ENCODE measurements at regions not wholly inside any gene's neighbourhood (a gene's known extent, or its start where the extent isn't known, plus 50 kb on each side); places are given as distances from the start of the nearest gene placed in this dataset.
"Not testable (repeated sequence)": the region's sequence is repeated elsewhere in the genome, so short reads cannot be mapped to it uniquely, and the experiment has no call there.

DNA sequence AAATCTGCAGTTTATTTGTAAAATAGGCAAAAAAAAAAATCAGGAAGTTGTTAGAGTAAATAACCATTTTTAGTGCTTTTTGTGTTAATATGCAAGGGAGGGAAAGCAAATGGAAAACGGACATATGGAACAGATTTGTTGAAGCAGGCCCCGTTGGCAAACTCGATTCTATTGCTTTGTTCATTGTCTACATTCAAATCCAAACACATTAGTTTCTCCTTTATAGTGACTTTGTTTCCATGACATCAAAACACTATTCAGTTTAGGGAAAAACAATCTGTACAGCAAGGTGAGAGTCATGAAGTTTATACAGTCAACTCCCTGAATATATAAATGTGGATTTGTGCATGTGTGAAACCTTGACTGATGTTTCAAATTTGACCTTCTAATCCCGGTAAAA lies 142.2 kb downstream of the FAM47A start:
- no peak for DNase-seq

GRCh38 chrX:33987458-33987857 lies 144.7 kb downstream of the FAM47A start:
- DNase-seq = no peak

- DNase-seq = no peak
Observed at GRCh38 chrX:33974676-33975075, 157.4 kb downstream of the FAM47A start.

GRCh38 chrX:33970028-33970967 lies 161.8 kb downstream of the FAM47A start:
- no peak for DNase-seq

DNA sequence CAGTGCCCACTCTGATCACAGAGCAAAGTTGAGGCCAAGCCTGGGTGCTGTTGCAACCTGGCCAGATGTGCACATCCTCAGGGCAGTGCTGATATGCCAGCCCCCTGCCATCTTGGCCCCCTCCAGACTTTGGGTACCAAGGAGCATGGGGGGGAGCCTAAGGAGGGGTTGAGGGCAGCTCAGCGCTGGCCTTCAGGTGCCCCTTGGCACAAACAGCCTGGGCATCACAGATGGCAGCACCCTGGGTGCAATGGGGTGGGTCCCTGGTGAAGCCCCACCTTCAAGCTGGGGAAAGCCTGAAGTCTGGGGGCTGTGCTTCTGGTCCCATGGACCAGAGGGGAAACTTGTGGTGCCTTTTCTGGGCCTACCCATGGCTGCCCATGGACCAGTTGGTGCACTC lies 163.0 kb downstream of the FAM47A start:
- no peak for DNase-seq

DNA sequence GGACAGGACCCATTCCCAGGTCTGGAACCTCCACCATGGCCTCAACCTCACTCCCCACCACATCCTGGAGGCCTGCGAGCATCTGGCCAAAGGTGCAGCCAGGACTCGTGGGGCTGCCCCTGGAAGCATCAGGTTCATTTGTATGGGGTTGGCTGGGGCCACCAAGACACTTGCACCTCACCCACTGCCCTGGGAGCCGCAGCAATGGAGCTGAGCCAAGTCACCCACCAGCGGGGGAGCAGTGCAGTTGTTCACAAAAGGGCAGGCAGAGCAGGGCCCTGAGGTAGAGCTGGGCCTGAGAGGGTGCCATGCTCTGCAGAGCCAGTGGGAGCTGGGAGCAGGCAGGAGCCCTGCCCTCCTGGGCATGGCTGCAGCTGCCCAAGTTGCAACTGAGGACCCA lies 163.5 kb downstream of the FAM47A start:
- no peak for DNase-seq

DNA sequence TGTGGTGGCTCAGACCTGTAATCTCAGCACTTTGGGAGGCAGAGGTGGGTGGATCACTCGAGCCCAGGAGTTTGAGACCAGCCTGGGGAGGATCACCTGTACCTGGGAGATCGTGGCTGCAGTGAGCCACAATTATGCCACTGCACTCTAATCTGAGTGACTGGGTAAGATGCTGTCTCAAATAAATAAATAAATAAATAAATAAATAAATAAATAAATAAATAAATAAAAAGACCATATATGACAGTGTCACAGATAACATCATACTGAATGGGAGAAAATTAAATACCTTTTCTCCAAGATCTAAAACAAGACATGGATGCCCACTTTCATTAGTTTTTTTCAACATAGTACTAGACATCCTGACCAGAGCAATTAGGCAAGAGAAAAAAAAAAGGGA lies 182.8 kb downstream of the FAM47A start:
- no peak for DNase-seq

DNA sequence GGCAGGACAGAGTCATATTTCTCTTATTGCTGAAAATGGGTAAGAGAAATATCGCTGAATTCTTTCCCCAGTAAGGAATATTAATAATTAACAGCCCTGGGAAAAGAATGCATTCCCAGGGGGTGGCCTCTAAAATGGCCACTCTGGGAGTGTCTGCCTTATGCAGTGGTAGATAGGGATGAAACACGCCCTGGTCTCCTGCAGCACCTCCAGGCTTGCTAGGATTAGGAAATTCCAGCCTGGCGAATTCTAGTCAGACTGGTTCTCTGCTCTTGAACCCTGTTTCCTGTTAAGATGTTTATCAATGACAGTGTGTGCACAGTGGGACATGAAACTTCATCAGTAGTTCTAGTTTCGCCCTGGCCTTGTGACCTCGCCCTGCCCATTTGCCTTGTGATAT lies 205.9 kb downstream of the FAM47A start:
- DNase-seq = not testable (repeated sequence)

DNA sequence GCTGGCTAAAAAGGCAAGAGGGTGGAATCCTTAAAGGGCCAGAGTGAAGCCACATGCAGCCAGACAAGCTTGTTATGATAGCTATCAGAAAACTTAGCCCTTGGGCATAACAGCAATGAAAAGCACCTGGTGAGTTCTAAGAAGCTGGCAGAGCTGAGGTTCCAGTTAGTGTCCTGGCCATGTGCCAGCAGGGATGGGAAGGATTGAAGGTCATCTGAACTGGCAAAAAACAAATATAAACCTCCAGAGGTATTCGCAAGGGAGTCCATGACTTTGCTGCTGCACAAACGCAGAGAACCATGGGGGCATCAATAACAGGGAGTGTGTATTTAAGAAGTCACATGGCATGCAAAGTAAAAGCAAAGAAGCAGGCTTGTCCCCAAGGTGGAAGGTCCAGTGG lies 208.9 kb downstream of the FAM47A start:
- DNase-seq = no peak

DNA sequence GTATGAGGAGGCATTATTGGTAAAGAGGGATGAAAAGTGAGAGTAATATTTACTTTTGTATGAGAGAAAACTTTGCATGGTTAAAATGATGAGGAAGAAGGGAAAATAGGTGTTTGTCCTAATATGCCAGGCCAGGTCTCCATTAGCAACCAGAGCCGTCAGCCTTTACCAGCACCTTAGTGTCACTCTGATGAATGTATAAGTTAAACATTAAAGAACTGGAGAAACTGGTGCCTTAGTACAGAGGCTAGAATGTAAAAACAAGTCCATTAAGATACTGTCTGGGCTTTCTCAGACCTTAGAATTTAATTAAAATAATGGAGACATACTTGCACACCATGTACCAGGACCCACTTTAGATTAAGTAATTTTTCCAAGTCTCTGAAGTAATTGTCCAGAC lies 222.3 kb downstream of the FAM47A start:
- DNase-seq = no peak

GRCh38 chrX:33908898-33909297 lies 223.2 kb downstream of the FAM47A start:
- DNase-seq = no peak

- no peak for DNase-seq
Observed at GRCh38 chrX:33908074-33908473, 224.0 kb downstream of the FAM47A start.

GRCh38 chrX:33906971-33907370 lies 225.1 kb downstream of the FAM47A start:
- DNase-seq = no peak

DNA sequence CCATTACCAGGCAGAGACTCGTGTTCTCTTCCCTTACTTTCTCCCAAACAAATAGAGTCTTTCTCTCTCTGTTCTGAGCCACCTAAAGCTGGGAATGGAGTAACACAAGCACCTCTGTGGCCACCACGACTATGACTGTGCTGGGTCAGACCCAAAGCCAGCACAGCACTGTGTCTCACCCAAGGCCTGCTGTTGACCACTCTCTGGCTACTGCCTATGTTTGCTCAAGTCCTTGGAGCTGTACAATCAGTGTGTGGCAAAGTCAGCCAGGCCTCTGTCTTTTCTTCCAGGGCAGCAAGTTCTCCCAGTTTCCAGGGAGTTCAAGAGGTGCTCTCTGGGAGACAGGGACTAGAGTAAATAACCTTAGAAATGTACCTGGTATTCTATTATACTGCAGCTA lies 239.4 kb downstream of the FAM47A start:
- no peak for DNase-seq

- no peak for DNase-seq
Observed at GRCh38 chrX:33855251-33855650, 276.9 kb downstream of the FAM47A start.

DNA sequence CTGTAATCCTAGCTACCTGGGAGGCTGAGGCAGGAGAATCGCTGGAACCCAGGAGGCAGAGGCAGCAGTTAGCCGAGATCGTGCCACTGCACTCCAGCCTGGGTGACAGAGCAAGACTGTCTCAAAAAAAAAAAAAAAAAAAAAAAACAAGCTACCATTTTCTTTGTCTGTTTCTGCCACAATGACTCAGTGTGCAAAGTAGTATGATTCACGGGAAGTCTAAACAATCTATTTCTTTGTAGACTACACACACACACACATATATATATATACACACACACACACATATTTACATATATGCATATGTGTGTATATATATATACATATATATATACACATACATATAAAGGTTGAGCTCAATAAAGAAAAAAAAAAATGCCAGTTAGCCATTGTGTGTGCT lies 280.0 kb downstream of the FAM47A start:
- DNase-seq = not testable (repeated sequence)

- peak; percentile 16 for DNase-seq
Observed at GRCh38 chrX:33840176-33840575, 291.9 kb downstream of the FAM47A start.

GRCh38 chrX:33831211-33831610 lies 300.9 kb downstream of the FAM47A start:
- DNase-seq = no peak

- DNase-seq = no peak
Observed at GRCh38 chrX:33817266-33817665, 314.8 kb downstream of the FAM47A start.

DNA sequence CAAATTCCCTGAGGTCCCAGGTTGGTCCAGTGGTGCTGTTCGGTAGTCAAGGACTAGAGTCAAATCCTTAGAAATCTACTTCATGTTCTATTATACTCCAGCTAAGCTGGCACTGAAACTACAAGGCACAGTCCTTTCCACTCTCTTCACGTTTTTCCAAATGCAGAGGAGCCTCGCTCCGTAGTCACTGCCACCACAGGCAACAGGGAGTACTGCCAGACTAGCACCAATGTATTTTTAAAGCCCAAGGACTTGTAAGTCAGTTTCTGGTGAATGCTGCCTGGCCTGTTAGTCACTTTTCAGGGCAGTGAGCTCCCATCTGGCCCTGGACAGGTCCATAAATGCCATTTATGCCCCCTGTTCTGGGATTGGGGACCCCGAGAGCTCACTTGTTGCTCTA lies 323.5 kb downstream of the FAM47A start:
- no peak for DNase-seq

- DNase-seq = no peak
Observed at GRCh38 chrX:33784548-33784947, 347.6 kb downstream of the FAM47A start.

GRCh38 chrX:33741807-33742206 lies 390.3 kb downstream of the FAM47A start:
- DNase-seq = peak; percentile 53

GRCh38 chrX:33735182-33735581 lies 396.9 kb downstream of the FAM47A start:
- no peak for DNase-seq

DNA sequence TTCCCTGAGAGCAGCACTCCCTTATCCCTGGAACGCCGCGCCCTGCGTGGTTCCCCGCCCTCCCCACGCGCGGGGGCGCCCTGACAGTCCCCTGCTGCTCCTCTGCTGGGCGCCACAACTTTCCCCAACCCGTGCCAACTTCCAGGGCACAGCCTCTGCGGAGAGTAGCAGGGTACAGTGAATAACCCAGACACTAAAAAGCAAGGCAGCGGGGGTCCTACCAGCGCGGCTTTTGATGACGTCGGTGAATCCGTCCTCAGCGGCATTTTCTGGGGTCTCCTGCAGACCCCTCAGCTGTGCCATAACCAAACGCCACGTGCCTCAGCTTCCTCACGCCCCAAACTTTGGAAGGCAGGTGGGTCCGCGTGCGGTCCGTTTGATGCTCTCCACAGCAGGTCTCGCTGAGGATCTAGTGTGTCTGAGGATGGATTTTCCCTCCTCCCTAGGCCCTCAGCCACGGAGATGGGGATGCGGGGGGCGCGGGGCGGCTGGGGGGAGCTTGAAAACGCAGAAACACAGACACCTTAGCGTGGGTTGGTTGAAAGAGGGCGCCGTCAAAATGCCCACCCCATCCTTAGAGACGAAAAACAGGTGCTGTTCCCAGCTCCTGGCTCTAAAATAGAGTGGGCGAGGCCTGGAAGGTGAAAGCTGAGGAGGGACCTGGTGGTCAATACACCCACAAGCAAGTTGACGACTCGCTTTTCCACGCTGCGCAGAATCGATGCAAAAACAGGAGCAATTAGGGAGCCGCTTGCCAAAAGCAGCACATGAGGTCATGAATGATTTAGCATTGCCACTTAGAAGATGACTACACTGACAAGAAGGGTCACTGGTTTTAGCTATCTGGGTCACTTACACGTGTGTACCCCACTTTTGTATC lies 405.6 kb downstream of the FAM47A start:
- DNase-seq = peak; percentile 5

All from NCI-H146 (cell line).